ENCODE measurements at regions not wholly inside any gene's neighbourhood (a gene's known extent, or its start where the extent isn't known, plus 50 kb on each side); places are given as distances from the start of the nearest gene placed in this dataset.

DNA sequence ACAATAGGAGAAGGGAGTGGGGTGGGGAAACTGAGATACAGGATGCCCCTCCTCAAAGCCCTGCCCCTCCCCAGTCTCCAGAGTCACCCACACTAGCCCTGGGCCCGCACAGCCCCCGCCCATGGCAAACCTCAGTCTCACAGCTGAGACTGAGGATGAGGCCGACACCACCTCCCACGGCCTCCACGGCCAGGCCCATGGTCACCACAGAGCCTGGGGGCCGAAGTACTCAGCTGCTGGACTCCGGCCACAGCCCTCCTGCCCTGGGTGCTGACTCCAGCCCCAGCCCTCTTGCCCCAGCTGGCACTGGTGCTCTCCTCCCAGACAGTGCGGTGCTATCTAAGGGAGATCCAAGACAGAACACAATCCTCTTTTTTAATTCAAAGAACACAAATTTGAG is 176.1 kb downstream of the TTLL2 start:
- Histone ChIP-seq H3K27me3 (ENCODE audit: insufficient read depth, low read length) (peaks cover 5% of the 10 kb centered on the region; the same call in 1 of the 2 replicates), H3K27ac (ENCODE audit: low read depth, low read length) (no peak overlapping the region), H3K4me1 (ENCODE audit: control insufficient read depth in 1 of 2, insufficient read depth in 2 of 2, low read length in 2 of 2) (no peaks in the 10 kb centered on the region), H4K20me1 (ENCODE audit: insufficient read depth) (no peaks in the 10 kb centered on the region), H3K4me2 (ENCODE audit: low read length) (no peak overlapping the region), H3K79me2 (ENCODE audit: insufficient read depth, low read length) (no peaks in the 10 kb centered on the region), H3K9ac (ENCODE audit: low read length) (no peak overlapping the region), H3K9me3 (ENCODE audit: control insufficient read depth in 1 of 2, insufficient read depth in 1 of 2, low read depth in 1 of 2, low read length in 2 of 2) (no peaks in the 10 kb centered on the region), H3K9me2 (ENCODE audit: insufficient read depth) (no peaks in the 10 kb centered on the region), H3K36me3 (ENCODE audit: control insufficient read depth in 1 of 2, insufficient read depth in 2 of 2, low read length in 2 of 2) (no peaks in the 10 kb centered on the region), H2AFZ (ENCODE audit: low read depth, low read length, poor library complexity, severe bottlenecking) (no peak overlapping the region), H3K4me3 (replicated peaks in 1 of 2; ENCODE audit: low read depth in 1 of 2, low read length in 2 of 2) (no peak overlapping the region)
- RAD21 ChIA-PET (ENCODE audit: low non-redundant PET in 1 of 2, low total read pairs in 2 of 2, uncharacterized antibody in 2 of 2, unreplicated experiment in 2 of 2) = no interaction called here
- DNase-seq (ENCODE audit: low read depth, low spot score) (no peak), ATAC-seq (no peak)
- CTCF ChIA-PET = interaction anchor here (1.4 kb wide), 1 partner anchor 16 kb away, joined by 3 read pairs; no protein-coding TSS in a partner anchor
- BruUV-seq (replicated peaks) = no TSS peak
- POLR2A ChIA-PET = no interaction called here
- TF ChIP-seq EGR1 (IDR thresholded peaks at IDR 0.05; ENCODE audit: low read depth) = no peak
- TF ChIP-seq ZNF274 (IDR thresholded peaks at IDR 0.05; ENCODE audit: low read depth, low read length) = no peak
- TF ChIP-seq, protein P1, sequence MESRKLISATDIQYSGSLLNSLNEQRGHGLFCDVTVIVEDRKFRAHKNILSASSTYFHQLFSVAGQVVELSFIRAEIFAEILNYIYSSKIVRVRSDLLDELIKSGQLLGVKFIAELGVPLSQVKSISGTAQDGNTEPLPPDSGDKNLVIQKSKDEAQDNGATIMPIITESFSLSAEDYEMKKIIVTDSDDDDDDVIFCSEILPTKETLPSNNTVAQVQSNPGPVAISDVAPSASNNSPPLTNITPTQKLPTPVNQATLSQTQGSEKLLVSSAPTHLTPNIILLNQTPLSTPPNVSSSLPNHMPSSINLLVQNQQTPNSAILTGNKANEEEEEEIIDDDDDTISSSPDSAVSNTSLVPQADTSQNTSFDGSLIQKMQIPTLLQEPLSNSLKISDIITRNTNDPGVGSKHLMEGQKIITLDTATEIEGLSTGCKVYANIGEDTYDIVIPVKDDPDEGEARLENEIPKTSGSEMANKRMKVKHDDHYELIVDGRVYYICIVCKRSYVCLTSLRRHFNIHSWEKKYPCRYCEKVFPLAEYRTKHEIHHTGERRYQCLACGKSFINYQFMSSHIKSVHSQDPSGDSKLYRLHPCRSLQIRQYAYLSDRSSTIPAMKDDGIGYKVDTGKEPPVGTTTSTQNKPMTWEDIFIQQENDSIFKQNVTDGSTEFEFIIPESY (IDR thresholded peaks at IDR 0.05; ENCODE audit: extremely low read depth, insufficient replicate concordance, low read length) = no peak
- no peak for TF ChIP-seq SRF (IDR thresholded peaks at IDR 0.05; ENCODE audit: low read depth)
- no peak for TF ChIP-seq TCF7L2 (IDR thresholded peaks at IDR 0.05; ENCODE audit: borderline replicate concordance, extremely low read depth, insufficient read depth, insufficient read length)
- no peak for TF ChIP-seq EZH2 (IDR thresholded peaks at IDR 0.05)
- TF ChIP-seq, protein P2, sequence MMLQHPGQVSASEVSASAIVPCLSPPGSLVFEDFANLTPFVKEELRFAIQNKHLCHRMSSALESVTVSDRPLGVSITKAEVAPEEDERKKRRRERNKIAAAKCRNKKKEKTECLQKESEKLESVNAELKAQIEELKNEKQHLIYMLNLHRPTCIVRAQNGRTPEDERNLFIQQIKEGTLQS (IDR thresholded peaks at IDR 0.05) = no peak
- no peak for TF ChIP-seq CTCF (IDR thresholded peaks at IDR 0.05 in 2 of 3, conservative IDR thresholded peaks at IDR 0.05 in 1 of 3; ENCODE audit: borderline replicate concordance in 1 of 3, insufficient read depth in 1 of 3, low read depth in 2 of 3, low read length in 2 of 3)
- TF ChIP-seq SIN3A (IDR thresholded peaks at IDR 0.05; ENCODE audit: low read depth) = no peak
- no peak for TF ChIP-seq REST (IDR thresholded peaks at IDR 0.05; ENCODE audit: low read depth)
- TF ChIP-seq FOSL1 (IDR thresholded peaks at IDR 0.05; ENCODE audit: low read depth) = no peak
- no peak for TF ChIP-seq RAD21 (IDR thresholded peaks at IDR 0.05; ENCODE audit: low read depth)
- no peak for TF ChIP-seq EZH2phosphoT487 (IDR thresholded peaks at IDR 0.05; ENCODE audit: borderline replicate concordance)
- TF ChIP-seq MAX (IDR thresholded peaks at IDR 0.05) = no peak
- TF ChIP-seq CBX3 (IDR thresholded peaks at IDR 0.05; ENCODE audit: low read depth) = no peak
- no peak for TF ChIP-seq YY1 (IDR thresholded peaks at IDR 0.05; ENCODE audit: extremely low read depth, insufficient replicate concordance, low read depth, low read length)
- no peak for TF ChIP-seq POLR2A (IDR thresholded peaks at IDR 0.05; ENCODE audit: borderline replicate concordance, extremely low read depth, insufficient read depth, insufficient read length)
- intact Hi-C loops (cut with micrococcal nuclease) = loop anchor here (5.0 kb wide), 1 partner anchor 466 kb away; no protein-coding TSS in a partner anchor

Measured in HCT116 (cell line).